ENCODE measurements at regions not wholly inside any gene's neighbourhood (a gene's known extent, or its start where the extent isn't known, plus 50 kb on each side); places are given as distances from the start of the nearest gene placed in this dataset.
A peak's percentile ranks its signal among the peaks of the same experiment; 100 is the strongest.

DNA sequence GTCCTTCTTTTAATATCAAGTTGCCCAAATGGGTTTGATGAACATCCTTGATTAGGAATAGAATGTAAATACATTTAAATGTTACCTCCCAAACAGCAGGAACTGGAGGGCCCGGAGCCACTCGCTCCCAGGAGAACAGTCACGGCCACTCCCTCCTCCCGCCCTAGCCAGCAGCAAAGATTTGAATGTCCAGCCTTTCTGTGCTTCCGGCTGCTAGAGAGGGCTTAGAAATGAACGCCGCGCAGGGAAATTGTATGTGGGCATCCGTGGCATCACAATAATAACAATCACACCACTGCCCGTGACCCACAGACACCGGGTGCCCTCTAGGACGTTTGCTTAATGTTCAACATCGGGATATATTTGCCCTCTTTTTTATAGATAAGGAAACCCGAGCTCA is 164.9 kb upstream of the SALL3 start:
- no peak for DNase-seq
- Histone ChIP-seq H3K4me1 (peaks cover 0 to 7% (median 0%) of the 10 kb centered on the region in 4 donors), H3K9me3 (no peaks in the 10 kb centered on the region), H3K27me3 (peaks cover 0 to 37% of the 10 kb centered on the region in 2 donors), H3K27ac (no peak overlapping the region), H3K36me3 (no peaks in the 10 kb centered on the region), H3K4me3 (peak overlapping the region in 1 of 2 donors; percentile 6)
- TF ChIP-seq, protein P1, sequence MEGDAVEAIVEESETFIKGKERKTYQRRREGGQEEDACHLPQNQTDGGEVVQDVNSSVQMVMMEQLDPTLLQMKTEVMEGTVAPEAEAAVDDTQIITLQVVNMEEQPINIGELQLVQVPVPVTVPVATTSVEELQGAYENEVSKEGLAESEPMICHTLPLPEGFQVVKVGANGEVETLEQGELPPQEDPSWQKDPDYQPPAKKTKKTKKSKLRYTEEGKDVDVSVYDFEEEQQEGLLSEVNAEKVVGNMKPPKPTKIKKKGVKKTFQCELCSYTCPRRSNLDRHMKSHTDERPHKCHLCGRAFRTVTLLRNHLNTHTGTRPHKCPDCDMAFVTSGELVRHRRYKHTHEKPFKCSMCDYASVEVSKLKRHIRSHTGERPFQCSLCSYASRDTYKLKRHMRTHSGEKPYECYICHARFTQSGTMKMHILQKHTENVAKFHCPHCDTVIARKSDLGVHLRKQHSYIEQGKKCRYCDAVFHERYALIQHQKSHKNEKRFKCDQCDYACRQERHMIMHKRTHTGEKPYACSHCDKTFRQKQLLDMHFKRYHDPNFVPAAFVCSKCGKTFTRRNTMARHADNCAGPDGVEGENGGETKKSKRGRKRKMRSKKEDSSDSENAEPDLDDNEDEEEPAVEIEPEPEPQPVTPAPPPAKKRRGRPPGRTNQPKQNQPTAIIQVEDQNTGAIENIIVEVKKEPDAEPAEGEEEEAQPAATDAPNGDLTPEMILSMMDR (IDR thresholded peaks at IDR 0.05): no peak
- intact Hi-C loops (cut with DNase I; ENCODE audit: low total_unique reads): no loop called here

- no peaks in the 10 kb centered on the region for H3K36me3 ChIP-seq
- H3K4me1 ChIP-seq: peaks cover 0 to 7% (median 0%) of the 10 kb centered on the region in 4 donors
- H3K27me3 ChIP-seq: peaks cover 0 to 43% of the 10 kb centered on the region in 2 donors
- TF ChIP-seq, protein P1 (IDR thresholded peaks at IDR 0.05): no peak
- DNase-seq: no peak
- H3K9me3 ChIP-seq: no peaks in the 10 kb centered on the region
- H3K27ac ChIP-seq: no peak overlapping the region
- intact Hi-C loops (cut with DNase I; ENCODE audit: low total_unique reads): no loop called here
- H3K4me3 ChIP-seq: no peak overlapping the region
Observed at GRCh38 chr18:78816114-78816513, 163.5 kb upstream of the SALL3 start.

DNA sequence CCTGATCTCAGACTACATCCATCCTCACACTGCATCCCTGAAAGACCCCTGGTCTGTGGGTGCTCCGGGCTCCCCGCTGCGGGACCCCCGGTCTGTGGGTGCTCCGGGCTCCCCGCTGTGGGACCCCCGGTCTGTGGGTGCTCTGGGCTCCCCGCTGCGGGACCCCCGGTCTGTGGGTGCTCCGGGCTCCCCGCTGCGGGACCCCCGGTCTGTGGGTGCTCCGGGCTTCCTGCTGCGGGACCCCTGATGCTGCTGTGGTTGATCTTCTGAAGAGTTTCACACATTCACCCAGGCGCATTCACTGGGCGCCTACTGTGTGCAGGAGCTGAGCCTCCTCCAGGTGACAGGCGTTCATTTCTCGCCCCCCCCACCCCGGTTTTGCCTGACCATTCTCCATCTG is 162.7 kb upstream of the SALL3 start:
- intact Hi-C loops (cut with DNase I; ENCODE audit: low total_unique reads): no loop called here
- peak in 1 of 2 donors; percentile 41 for DNase-seq
- peaks cover 0 to 37% of the 10 kb centered on the region in 2 donors for H3K27me3 ChIP-seq

GRCh38 chr18:78818495-78818894 is 161.1 kb upstream of the SALL3 start:
- intact Hi-C loops (cut with DNase I; ENCODE audit: low total_unique reads): no loop called here
- no peak overlapping the region for H3K4me3 ChIP-seq
- TF ChIP-seq, protein P1 (IDR thresholded peaks at IDR 0.05): no peak
- H3K9me3 ChIP-seq: no peaks in the 10 kb centered on the region
- no peaks in the 10 kb centered on the region for H3K36me3 ChIP-seq
- H3K27me3 ChIP-seq: peaks cover 0 to 28% of the 10 kb centered on the region in 2 donors
- H3K27ac ChIP-seq: no peak overlapping the region
- peaks cover 0 to 7% (median 0%) of the 10 kb centered on the region in 4 donors for H3K4me1 ChIP-seq
- DNase-seq: no peak

More for the DNA sequence above, 162.7 kb upstream of the SALL3 start:
- Histone ChIP-seq H3K9me3 (no peaks in the 10 kb centered on the region), H3K4me3 (no peak overlapping the region), H3K36me3 (no peaks in the 10 kb centered on the region), H3K27ac (no peak overlapping the region), H3K4me1 (peaks cover 0 to 7% (median 0%) of the 10 kb centered on the region in 4 donors)
- TF ChIP-seq, protein P1 (IDR thresholded peaks at IDR 0.05): no peak

GRCh38 chr18:78818961-78819360 is 160.7 kb upstream of the SALL3 start:
- H3K36me3 ChIP-seq: no peaks in the 10 kb centered on the region
- TF ChIP-seq, protein P1 (IDR thresholded peaks at IDR 0.05): no peak
- H3K27ac ChIP-seq: no peak overlapping the region
- H3K27me3 ChIP-seq: peaks cover 0 to 27% of the 10 kb centered on the region in 2 donors
- H3K9me3 ChIP-seq: no peaks in the 10 kb centered on the region
- peaks cover 0 to 7% (median 0%) of the 10 kb centered on the region in 4 donors for H3K4me1 ChIP-seq
- no peak overlapping the region for H3K4me3 ChIP-seq
- intact Hi-C loops (cut with DNase I; ENCODE audit: low total_unique reads): no loop called here
- DNase-seq: no peak
